HG03045 (cell line): ENCODE measurements at regions not wholly inside any gene's neighbourhood (a gene's known extent, or its start where the extent isn't known, plus 50 kb on each side); places are given as distances from the start of the nearest gene placed in this dataset.

Experiments used
- ATAC-seq: cut with Tn5 transposase; IDR thresholded peaks from one replicate; pipeline ENCODE4 v1.9.1; 2021; ENCODE audit warnings: mild to moderate bottlenecking, moderate library complexity; ENCODE audit not compliant: unreplicated experiment

DNA sequence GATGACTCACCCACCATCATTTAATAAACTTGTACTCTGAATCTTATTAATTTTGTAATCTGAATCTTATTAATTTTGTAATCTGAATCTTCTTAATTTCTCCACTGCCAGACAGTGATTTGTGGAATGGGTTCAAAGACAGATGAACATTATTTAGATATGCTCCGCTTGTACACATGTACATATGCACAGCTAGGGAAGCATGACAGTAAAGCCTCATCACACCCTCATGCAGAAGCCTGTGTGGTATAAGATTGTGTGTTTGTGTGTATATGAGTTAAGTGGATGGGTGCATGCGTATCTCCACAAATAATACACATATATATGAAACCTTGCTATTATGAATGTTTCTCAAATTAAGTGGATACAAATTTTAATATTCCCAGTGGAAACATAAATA, 318.5 kb upstream of the SFRP2 start:
- no peak for ATAC-seq

DNA sequence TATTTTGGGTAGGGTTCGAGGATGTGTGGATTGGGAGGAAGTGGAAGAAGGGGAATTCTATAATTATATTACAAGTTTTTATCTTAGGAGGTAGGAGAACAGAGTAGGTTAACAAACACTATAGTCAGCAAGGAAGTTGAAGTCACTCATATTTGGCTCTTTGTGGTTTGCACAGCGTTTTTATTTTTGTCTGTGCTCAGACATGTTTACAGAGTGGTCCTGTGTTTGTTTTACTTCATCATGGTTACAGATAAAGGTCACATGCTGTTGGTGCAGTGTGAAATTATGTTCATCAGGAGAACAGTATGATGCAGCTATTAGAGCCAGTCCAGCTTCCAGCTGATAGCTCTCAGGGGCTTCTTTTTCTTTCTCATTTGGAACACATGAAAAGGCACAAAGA, 299.9 kb upstream of the SFRP2 start:
- no peak for ATAC-seq

DNA sequence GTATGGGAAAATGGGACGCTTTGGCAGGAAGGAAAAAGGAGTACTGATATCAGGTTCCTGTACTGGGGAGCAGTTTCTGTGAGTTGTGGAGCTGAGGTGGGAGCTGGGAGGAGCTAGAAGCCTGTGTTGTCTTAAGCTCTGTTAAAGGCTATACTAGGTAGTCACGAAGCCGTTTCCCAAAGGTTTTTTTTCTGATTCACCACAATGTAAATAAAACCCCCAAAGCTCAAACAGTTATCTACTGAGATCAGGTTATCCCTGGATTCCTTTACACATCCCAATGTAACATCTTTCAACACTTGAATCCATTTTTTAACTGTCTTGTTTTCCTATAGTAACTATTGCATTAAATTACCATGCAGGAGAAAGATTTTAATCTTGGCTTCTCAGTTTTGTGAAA, 297.4 kb upstream of the SFRP2 start:
- ATAC-seq = no peak

DNA sequence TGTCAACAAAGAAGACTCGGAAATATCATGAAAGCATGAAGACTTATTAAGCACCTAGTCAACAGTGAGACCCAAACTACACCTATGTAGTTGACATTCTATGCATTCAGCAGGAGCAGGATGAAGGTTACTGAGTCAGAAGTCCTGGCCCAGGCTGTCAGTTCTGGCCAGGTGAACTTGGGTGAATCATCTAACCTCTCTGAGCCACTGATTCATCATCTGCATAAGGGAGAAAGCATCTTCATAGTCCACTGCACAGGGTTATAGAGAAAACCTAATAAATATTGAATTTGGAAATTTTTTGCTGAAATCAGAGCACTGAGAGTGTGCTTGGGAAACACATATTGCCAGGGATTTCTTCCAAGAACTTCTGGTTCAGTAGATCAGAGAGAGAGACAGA, 296.0 kb upstream of the SFRP2 start:
- ATAC-seq = no peak

DNA sequence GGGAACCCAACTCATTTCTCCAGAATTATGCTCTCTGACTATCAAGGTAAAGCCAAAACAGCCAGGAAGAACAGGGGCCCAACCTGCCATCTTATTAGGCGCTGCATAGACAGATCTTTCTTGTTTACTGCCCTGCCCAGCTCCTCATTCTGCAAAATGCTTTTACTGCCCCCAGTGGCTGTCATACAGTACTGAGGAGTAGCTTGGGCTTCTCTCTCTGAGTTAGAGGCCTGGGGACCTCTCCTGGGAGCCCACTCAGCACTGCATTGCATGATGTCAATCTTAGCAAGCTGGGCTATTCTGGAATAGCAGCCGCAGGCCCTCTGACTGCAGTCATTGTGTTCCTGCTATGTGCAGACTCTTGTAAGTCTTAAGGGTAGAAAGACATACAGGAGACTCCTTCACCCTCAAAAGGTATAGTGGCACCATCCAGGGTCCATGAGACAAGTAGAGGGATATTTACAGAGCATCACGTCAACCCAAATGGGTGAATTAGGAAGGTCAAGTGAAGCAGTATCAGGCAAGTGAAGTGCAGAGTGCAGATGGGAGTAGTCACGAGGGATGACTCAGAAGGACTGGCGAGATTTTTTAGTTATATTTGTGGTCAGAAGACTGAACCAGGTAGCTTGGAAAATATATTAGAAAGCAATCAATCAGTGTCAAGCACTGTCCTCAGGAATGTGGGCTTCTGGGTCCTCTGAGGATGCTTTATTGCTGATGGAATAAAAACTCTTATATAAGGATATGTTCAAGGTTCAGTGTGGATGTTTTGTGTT, 294.1 kb upstream of the SFRP2 start:
- no peak for ATAC-seq

DNA sequence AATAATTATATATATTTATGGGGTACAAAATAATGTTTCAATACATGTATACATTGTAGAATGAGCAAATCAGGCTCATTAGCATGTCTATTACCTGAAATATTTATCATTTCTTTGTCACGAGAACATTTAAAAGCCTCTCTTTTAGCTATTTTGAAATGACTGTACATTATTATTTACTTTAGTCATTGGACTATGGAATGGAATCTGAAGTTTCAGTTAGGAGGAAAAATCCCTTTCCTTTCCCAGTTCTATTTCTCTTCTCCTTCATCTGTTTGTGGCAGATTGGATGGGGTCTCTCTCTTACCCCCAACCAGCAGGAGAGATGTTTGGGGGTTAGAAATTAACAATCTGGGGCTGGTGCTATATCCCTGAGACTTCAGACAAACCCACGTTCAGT, 292.5 kb upstream of the SFRP2 start:
- ATAC-seq = no peak

DNA sequence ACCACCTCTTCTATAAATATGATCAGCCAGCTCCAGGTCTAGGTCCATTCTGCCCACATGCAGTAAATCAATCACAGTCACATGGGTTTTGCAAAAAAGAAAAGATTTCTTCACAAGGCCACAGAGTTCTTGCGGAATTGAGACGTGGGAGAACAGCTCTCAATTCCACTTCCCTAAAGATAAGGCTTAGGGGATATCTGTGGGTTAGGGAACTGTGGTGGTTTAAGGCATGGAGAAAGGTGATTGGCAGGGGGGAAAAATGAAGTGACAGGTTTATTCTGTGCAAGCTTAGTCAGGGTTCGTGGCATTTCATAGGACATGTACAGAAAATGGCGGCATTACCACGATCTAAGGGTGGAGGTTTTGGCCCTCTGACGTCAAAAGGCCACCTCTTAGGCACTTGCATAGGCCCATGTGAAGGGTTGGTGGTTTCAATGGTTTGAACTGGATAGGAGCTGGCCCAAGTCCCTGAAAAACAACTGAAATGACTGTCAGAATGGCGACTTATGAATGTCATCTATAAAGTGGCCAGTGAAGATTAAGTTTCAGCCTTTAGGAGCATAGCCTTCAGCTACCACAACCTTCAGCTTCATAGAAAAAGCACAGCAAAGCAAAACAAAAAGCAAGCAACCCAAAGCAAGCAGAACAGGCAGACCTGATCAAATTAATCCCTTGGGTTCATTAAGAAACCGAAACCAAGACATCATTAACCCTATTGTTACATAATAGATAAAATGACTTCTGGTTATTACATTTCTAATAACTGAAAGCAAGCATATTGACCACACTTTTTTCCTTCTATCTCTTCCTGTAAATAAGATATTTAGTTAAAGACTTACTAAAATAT, 289.8 kb upstream of the SFRP2 start:
- no peak for ATAC-seq

DNA sequence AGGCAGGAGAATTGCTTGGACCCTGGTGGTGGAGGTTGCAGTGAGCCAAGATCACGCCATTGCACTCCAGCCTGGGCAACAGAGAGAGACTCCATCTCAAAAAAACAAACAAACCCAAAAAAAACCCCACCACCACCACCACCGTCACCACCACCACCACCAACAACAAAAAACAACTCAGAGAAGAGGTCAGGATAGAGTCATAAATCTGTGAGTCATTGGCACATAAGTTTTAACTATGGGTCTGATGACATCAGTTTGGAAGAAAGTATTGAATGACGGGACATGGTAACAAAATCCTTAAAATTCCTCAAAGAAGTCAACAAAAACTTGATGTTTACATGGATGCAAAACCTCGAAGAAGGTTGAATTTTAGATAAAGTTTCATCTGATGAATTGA, 288.0 kb upstream of the SFRP2 start:
- ATAC-seq = no peak

DNA sequence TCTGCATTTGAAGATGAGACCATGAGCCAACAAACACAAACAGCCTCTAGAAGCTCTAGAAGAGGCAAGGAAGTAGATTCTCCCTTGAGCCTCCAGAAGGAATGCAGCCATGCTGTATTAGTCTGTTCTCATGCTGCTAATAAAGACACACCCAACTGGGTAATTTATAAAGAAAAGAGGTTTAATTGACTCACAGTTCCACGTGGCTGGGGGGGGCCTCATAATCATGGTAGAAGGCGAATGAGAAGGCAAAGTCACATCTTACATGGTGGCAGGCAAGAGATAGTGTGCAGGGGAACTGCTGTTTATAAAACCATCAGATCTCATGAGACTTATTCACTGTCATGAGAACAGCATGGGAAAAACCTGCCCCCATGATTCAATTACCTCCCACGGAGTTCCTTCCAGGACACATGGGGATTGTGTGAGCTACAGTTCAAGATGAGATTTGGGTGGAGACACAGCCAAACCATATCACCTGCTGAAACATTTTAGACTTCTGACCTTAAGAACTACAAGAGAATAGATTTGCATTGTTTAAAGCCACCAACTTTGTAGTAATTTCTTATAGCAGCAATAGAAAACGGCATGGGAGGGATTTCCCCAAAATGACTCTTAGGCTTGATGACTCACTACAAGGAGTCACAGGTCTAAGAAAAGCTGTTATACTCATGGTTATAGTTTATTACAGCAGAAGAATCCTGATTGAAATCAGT, 284.4 kb upstream of the SFRP2 start:
- ATAC-seq = no peak

DNA sequence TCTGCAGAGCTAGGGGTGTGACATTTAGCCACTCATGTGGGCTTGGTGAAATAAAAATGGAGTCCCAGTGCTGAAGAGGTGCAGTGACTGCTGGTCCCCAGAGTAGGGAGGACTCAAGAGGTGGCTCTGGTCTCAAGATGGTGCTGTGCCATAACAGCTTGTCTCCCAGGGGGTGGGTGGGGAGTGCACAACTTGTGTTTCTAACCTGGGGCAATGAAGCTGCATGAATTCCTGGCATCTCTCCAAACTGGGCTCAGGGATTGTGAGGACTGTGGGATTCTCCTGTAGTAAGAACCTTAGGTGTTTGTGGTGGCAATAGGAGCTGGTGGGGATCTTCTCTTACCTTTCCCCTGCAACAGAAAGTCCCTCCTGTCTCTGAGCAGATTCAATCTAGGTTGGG, 278.9 kb upstream of the SFRP2 start:
- ATAC-seq = no peak

DNA sequence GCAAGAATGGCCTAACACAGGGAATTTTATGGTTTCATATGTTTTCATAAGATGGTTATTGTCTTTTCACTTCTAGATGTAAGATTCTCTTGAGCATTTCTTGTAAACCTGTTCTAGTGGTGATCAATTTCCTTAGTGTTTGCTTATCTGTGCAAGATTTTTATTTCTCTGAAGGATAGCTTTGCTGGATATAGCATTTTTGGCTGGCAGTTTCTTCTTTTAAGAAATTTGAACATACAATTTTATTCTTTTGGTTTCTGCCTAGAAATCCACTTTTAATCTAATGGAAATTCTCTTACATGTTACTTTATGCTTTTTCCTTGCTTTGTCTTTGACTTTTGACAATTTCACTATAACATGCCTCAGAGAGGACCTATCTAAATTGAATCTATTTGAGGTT, 276.5 kb upstream of the SFRP2 start:
- ATAC-seq = no peak

DNA sequence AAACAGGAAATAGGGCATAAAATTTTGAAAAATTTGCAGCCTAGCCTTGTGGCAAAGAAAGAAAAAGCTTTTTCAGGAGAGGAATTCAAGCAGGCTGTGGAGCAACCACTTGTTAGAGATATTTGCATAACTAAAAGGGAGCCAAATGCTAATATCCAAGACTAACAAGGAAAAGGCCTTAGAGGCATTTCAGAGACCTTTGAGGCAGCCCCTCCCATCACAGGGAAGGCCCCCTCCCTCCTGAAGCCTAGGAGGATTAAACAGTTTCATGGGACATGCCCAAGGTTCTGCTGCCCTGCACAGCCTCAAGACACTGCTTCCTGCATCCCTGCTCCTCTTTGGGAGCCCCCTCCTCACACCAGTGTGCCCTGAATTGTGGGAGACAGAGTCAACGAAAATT, 275.4 kb upstream of the SFRP2 start:
- no peak for ATAC-seq

DNA sequence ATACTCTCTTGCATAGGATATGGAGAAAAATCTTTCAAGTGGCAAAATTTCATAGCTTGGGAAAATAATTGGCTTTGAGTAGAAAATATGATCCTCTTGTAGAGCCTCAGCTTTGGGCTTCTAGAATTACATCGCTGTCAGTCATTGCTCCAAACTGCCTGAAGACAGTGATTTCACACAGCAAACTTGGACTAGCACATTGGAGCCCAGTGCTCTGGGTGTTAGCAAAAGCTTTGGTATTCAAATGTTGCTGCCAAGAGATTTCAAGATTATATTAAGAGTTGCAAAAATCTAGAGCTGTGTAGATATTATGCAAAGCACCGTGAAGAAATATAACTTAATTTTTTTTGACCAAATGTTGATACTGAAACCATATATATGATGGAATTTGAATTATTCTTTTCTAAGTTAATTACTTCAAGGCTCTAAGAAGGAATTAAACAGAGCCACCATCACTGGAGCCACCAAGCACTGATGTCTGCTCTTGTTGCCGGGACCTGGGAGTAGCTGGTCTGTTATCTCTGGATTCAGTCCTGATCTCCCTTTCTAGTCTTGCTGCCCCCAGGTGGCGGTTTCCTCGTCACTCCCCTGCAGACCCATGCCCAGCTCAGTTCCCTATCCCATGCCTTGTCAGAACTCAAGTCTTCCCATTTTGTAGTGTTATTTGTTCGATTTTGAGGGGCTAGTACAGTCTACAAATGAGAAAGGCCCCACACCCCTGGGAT, 260.7 kb upstream of the SFRP2 start:
- ATAC-seq = no peak

DNA sequence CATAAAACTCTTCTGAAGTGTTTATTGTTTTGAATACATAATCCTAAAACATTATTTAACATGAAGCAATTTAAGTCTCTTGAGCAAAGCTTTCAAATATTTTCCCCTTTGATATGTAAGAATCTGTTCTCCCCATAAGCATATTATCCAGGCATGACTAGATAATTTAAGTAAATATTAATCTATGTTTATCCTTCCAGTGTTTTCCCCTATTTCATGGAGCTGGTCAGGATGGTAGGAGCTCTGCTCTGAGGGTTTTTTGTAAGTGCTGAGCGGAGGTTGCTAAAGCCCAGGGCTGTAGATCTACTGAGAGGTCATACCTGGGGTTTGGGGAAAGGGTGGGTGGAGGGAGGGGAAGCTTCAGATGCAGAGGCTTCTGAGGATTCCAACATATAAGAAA, 258.9 kb upstream of the SFRP2 start:
- ATAC-seq = no peak

DNA sequence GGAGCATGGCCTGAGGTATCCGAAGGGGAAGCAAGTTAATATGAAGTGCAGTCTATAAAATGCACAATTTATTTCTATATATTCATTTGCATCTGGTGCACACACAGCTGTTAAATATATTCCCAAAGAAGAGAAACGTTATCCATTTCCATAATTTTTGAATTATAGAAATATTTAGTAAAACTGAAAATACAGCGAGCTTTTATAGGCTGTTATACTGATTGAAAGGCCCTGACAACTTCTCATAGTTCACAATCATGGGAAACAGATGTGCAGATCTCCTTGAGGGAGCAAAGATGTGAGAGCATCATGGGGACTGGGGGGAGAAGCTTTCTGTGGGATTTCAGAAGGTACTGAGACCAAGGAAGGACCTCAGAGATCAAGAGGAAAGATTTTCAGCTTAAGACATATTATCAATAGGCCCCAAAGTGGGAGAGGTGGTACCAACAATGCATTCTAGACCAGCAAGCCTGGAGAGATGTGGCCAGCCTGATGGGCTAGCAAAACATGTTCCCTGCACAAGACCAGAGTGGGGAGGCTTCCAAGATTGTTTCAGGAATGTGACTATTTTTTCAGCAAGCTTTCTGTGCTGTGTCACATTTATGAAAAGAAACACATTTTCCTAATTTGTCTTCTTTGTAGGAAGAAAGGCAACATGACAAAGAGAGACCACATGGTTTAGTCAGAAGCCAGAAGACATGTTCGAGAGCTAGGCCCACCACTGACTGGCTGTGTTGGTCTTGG, 256.0 kb upstream of the SFRP2 start:
- no peak for ATAC-seq

DNA sequence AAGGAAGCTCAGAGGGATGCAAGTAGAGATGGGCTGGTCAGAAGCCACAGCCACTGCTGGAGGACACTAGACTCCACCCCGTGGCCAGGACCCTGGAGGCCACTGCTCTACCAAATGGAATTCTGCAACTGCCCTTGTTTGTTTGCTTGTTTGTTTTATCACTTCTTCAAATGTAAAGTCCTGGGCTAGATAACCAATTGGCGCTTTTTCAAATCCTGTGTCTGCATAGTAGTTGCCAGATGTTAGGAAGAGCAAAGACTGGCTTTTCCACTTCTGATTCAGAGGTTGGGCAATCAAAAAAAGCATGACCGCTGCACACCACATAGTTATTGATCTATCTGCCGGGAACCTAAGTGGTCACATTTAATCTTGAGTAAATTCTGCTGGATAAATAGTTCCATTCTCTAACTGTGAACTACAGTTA, 255.2 kb upstream of the SFRP2 start:
- ATAC-seq = no peak

DNA sequence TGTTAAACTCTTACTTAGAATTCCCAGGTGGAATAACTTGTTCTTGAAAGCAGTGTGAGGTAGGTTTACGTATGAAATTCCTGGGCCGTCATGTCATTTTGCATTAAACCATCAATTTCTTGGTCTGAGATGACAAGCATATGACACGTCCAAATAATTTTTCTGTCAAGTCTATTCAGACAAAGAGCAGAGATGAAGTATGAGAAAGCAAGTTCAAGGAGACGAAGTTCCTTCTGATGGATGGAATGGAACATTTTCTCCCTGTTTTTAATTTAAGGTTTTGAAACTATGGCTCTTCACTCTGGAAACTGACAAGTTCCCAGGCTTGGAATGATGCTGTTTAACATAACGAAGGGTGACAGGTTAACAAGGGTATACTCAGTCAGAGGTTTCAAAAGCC, 252.8 kb upstream of the SFRP2 start:
- no peak for ATAC-seq

DNA sequence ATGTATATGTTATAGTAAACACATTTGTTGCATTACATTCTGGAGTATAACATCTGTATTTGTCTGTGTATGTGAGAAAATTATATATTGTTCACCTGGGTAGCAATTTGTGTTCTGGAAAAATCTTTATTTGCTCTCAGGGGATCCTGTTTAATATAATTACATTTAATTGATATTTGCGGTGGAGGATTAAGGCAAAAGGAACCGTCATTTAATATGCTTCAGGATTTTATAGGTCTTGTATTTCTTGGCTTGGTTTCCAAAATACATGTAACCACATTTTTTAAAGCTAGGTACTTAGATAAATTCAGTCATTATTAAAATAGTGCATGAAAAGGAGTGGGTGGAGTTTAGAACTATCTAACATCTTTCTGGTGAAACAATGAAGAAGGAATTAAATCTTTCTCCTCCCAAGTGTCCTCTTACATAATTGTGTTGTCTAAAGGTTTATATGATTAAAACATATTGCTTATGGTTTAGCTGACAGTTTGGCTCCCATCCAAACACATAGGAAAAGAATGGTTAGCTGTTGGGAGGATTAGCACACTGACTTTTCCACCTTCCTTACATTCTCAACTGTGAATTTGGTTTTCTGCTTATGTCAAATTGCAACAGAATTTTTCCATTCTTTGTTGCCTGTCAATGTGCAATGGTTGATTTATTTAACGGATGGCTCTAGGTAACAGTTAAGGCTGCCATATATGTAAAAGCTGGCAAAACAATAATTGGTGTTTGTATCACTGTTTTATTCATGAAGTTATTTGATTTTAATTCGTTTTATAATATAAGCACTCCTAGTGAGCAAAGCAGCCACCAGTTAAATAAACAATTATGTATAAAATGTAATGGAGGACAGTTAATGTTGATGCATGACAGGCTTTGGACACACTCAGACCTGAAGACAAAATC, 250.8 kb upstream of the SFRP2 start:
- ATAC-seq = no peak

DNA sequence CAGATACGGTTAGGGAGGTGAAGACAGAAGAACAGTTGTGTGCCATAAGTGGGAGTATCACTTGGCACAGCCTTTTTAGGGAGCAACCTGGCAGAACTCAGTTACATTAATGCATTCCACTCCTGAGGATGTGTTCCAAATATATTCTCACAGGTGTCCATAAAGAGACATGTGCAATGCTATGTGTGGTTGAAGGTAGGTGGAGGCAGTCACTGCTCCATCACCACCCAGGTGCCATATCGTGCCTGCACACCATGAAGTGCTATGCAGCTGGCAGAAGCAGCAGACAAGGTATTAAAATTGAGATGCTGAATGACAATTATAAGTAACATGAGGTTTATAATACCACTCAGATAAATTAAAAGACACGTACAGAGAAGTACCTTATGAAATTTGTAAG, 248.0 kb upstream of the SFRP2 start:
- ATAC-seq = no peak
